ENCODE measurements at regions not wholly inside any gene's neighbourhood (a gene's known extent, or its start where the extent isn't known, plus 50 kb on each side); places are given as distances from the start of the nearest gene placed in this dataset.

DNA sequence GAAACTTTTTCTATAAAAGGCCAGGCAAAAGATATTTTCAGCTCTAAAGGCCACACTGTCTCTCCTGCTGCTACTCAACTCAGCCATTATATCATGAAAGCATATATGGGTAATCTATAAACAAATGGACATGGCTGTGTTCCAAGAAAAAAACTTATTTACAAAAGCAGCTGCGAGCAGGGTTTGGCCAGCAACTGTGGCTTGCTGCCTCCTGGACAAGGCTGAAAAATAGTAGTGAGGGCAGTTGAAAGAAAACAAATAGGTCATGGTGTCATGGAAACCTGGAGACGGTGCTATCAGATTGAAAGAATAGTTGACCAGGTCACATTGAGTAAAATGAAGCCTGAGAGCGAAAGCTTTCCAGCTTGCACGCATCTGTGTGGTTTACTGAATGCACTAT, 89.2 kb upstream of the LRATD1 start:
- TF ChIP-seq EZH2 (optimal IDR thresholded peaks at IDR 0.05; ENCODE audit: low read depth, low read length) = no peak
- TF ChIP-seq EZH2phosphoT487 (IDR thresholded peaks at IDR 0.05; ENCODE audit: low read length) = no peak
- TF ChIP-seq, protein P1, sequence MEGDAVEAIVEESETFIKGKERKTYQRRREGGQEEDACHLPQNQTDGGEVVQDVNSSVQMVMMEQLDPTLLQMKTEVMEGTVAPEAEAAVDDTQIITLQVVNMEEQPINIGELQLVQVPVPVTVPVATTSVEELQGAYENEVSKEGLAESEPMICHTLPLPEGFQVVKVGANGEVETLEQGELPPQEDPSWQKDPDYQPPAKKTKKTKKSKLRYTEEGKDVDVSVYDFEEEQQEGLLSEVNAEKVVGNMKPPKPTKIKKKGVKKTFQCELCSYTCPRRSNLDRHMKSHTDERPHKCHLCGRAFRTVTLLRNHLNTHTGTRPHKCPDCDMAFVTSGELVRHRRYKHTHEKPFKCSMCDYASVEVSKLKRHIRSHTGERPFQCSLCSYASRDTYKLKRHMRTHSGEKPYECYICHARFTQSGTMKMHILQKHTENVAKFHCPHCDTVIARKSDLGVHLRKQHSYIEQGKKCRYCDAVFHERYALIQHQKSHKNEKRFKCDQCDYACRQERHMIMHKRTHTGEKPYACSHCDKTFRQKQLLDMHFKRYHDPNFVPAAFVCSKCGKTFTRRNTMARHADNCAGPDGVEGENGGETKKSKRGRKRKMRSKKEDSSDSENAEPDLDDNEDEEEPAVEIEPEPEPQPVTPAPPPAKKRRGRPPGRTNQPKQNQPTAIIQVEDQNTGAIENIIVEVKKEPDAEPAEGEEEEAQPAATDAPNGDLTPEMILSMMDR (IDR thresholded peaks at IDR 0.05; ENCODE audit: low read length) = no peak
- Histone ChIP-seq H2AFZ (ENCODE audit: low read length) (no peak overlapping the region), H3K36me3 (replicated peaks; ENCODE audit: insufficient read depth, low read length) (no peaks in the 10 kb centered on the region), H3K4me2 (ENCODE audit: low read depth, low read length) (no peak overlapping the region), H3K9ac (ENCODE audit: low read length) (no peak overlapping the region), H3K4me3 (ENCODE audit: low read length) (no peak overlapping the region), H3K4me1 (ENCODE audit: low read length) (no peaks in the 10 kb centered on the region), H3K9me2 (replicated peaks; ENCODE audit: insufficient read depth, low read length) (no peaks in the 10 kb centered on the region), H3K9me3 (replicated peaks; ENCODE audit: insufficient read depth, low read length) (no peaks in the 10 kb centered on the region), H4K20me1 (ENCODE audit: insufficient read depth, low read length) (no peaks in the 10 kb centered on the region), H3K79me2 (ENCODE audit: low read length) (no peaks in the 10 kb centered on the region), H3K27me3 (replicated peaks; ENCODE audit: insufficient read depth, low read length) (no peaks in the 10 kb centered on the region), H3K27ac (ENCODE audit: low read length) (no peak overlapping the region), H3F3A (ENCODE audit: insufficient read depth, low read length) (no peaks in the 10 kb centered on the region)
- DNase-seq = no peak

DNA sequence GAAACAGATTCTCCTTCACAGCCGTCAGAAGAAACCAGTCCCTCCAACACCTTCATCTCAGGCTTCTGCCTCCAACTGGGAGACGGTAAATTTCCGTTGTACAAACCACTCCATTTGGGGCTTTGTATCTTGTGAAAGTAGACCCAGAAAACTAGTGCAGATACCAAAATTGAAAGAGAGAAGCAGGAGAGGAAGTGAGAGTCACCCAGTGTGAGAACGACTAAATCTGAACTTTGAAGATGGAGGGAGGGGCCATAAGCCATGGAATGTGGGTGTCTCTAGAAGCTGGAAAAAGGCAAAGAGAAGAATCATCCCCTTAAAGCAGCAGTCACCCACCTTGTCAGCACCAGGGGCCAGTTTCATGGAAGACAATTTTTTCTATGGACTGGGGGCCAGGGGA, 88.3 kb upstream of the LRATD1 start:
- Histone ChIP-seq H3K9me3 (replicated peaks; ENCODE audit: insufficient read depth, low read length) (no peaks in the 10 kb centered on the region), H3K9me2 (replicated peaks; ENCODE audit: insufficient read depth, low read length) (no peaks in the 10 kb centered on the region), H3F3A (ENCODE audit: insufficient read depth, low read length) (no peaks in the 10 kb centered on the region), H3K4me2 (ENCODE audit: low read depth, low read length) (no peak overlapping the region), H3K4me1 (ENCODE audit: low read length) (no peaks in the 10 kb centered on the region), H3K27ac (ENCODE audit: low read length) (no peak overlapping the region), H2AFZ (ENCODE audit: low read length) (no peak overlapping the region), H3K27me3 (replicated peaks; ENCODE audit: insufficient read depth, low read length) (no peaks in the 10 kb centered on the region), H4K20me1 (ENCODE audit: insufficient read depth, low read length) (no peaks in the 10 kb centered on the region), H3K36me3 (replicated peaks; ENCODE audit: insufficient read depth, low read length) (no peaks in the 10 kb centered on the region), H3K9ac (ENCODE audit: low read length) (no peak overlapping the region), H3K79me2 (ENCODE audit: low read length) (no peaks in the 10 kb centered on the region), H3K4me3 (ENCODE audit: low read length) (no peak overlapping the region)
- TF ChIP-seq EZH2 (optimal IDR thresholded peaks at IDR 0.05; ENCODE audit: low read depth, low read length) (no peak), EZH2phosphoT487 (IDR thresholded peaks at IDR 0.05; ENCODE audit: low read length) (no peak)
- TF ChIP-seq, protein P1 (IDR thresholded peaks at IDR 0.05; ENCODE audit: low read length) = no peak
- DNase-seq = no peak

DNA sequence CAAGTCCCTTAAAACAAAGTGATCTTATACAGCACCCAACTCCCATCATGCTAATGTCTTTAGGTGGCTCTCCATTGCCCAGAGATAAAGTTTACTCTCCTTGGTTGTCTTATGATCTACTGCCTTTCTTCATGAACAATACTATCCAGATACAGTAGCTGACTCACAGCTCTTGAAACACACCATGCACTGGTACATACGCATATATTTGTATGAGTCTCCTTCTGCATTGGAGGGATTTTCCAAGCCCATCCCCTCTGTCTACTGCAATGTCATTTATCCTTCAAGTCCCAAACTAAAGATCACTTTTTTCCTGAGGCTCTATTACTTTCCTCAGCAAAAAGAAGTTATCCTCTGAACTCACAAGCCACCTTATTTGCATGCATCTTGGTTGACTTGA, 84.7 kb upstream of the LRATD1 start:
- no peak overlapping the region for H3K4me2 ChIP-seq (ENCODE audit: low read depth, low read length)
- H3K27me3 ChIP-seq (replicated peaks; ENCODE audit: insufficient read depth, low read length) = no peaks in the 10 kb centered on the region

More for the DNA sequence above, 84.7 kb upstream of the LRATD1 start:
- Histone ChIP-seq H3K9me2 (replicated peaks; ENCODE audit: insufficient read depth, low read length) (no peaks in the 10 kb centered on the region), H3K9me3 (replicated peaks; ENCODE audit: insufficient read depth, low read length) (no peaks in the 10 kb centered on the region), H3K4me3 (ENCODE audit: low read length) (no peak overlapping the region), H3K36me3 (replicated peaks; ENCODE audit: insufficient read depth, low read length) (no peaks in the 10 kb centered on the region), H3K79me2 (ENCODE audit: low read length) (no peaks in the 10 kb centered on the region), H2AFZ (ENCODE audit: low read length) (no peak overlapping the region), H3K9ac (ENCODE audit: low read length) (no peak overlapping the region), H3F3A (ENCODE audit: insufficient read depth, low read length) (no peaks in the 10 kb centered on the region), H4K20me1 (ENCODE audit: insufficient read depth, low read length) (no peaks in the 10 kb centered on the region), H3K4me1 (ENCODE audit: low read length) (no peaks in the 10 kb centered on the region), H3K27ac (ENCODE audit: low read length) (no peak overlapping the region)
- TF ChIP-seq, protein P1 (IDR thresholded peaks at IDR 0.05; ENCODE audit: low read length) = no peak
- no peak for TF ChIP-seq EZH2 (optimal IDR thresholded peaks at IDR 0.05; ENCODE audit: low read depth, low read length)
- TF ChIP-seq EZH2phosphoT487 (IDR thresholded peaks at IDR 0.05; ENCODE audit: low read length) = no peak
- DNase-seq = no peak
